H1 (cell line): ENCODE measurements at regions not wholly inside any gene's neighbourhood (a gene's known extent, or its start where the extent isn't known, plus 50 kb on each side); places are given as distances from the start of the nearest gene placed in this dataset.

ENCODE experiments used
- CTCF ChIA-PET: fragments of 300-600 bp; sonication (Branson Sonifier 250); formaldehyde crosslinking; loops from one replicate; lab custom pipeline; 2021; ENCODE audit not compliant: partially characterized antibody; lab: Charles Lee
- POLR2A ChIA-PET: fragments of 300-600 bp; sonication (Branson Sonifier 250); formaldehyde crosslinking; loops from one replicate; lab custom pipeline; 2021; ENCODE audit warnings: inconsistent platforms; ENCODE audit not compliant: partially characterized antibody; lab: Charles Lee
- DNase-seq, 2 experiments: peaks; one replicate each; pipeline versions ENCODE4 v3.0.0 to v3.0.0-alpha.2; 2010 to 2022; ENCODE audit warnings: low spot score in 2 of 2, low read depth in 1 of 2, mixed read lengths in 1 of 2
- FAIRE-seq: peaks from 2 replicates; lab custom pipeline; 2011; peaks lifted over from hg19 to GRCh38; lab: Jason Lieb, UNC
- H2AFZ ChIP-seq: 2 replicates; pipeline ENCODE4 v1.8.1; 2012; ENCODE audit warnings: low read length, inconsistent platforms
- H2AK5ac ChIP-seq: 2 replicates; pipeline ENCODE4 v1.6.1; 2013; ENCODE audit warnings: low read depth, low read length
- H2BK120ac ChIP-seq: replicated peaks from 2 replicates; pipeline ENCODE3; 2013; ENCODE audit warnings: low read depth, low read length, inconsistent platforms
- H2BK12ac ChIP-seq: 2 replicates; pipeline ENCODE4 v1.6.1; 2013; ENCODE audit warnings: low read depth, low read length
- H2BK15ac ChIP-seq: 2 replicates; pipeline ENCODE4 v1.6.1; 2013; ENCODE audit warnings: low read length
- H2BK20ac ChIP-seq: 2 replicates; pipeline ENCODE4 v1.6.1; 2013; ENCODE audit warnings: low read length
- H2BK5ac ChIP-seq: 2 replicates; pipeline ENCODE4 v1.6.1; 2013; ENCODE audit warnings: low read depth, low read length
- H3K14ac ChIP-seq: 2 replicates; pipeline ENCODE4 v1.6.1; 2013; ENCODE audit warnings: inconsistent platforms; ENCODE audit not compliant: insufficient read length
- H3K18ac ChIP-seq: 2 replicates; pipeline ENCODE4 v1.6.1; 2013; ENCODE audit warnings: low read length; ENCODE audit errors: extremely low read depth
- H3K23ac ChIP-seq: 2 replicates; pipeline ENCODE4 v1.6.1; 2013; ENCODE audit warnings: inconsistent platforms; ENCODE audit not compliant: insufficient read length
- H3K23me2 ChIP-seq: 2 replicates; pipeline ENCODE4 v1.6.1; 2013; ENCODE audit warnings: low read depth, low read length
- H3K27ac ChIP-seq: 2 replicates; pipeline ENCODE4 v1.6.1; 2011; ENCODE audit warnings: low read depth, low read length, inconsistent platforms
- H3K27me3 ChIP-seq, 4 experiments: replicated peaks in 1 of 4; 1 replicate in 1 of 4; 2 replicates in 3 of 4; pipeline versions ENCODE4 v1.6.1 to v1.8.1; 2011 to 2013; ENCODE audit warnings: low read length in 3 of 4, mild to moderate bottlenecking in 3 of 4, inconsistent platforms in 2 of 4, mixed read lengths in 2 of 4, moderate library complexity in 1 of 4; ENCODE audit not compliant: control insufficient read depth in 3 of 4, insufficient read depth in 3 of 4; ENCODE audit errors: extremely low read depth in 1 of 4
- H3K36me3 ChIP-seq, 4 experiments: 2 replicates each; pipeline versions ENCODE4 v1.6.1 to v1.8.1; 2011 to 2013; ENCODE audit warnings: mild to moderate bottlenecking in 4 of 4, low read length in 3 of 4, moderate library complexity in 2 of 4, control low read depth in 1 of 4, inconsistent platforms in 1 of 4; ENCODE audit not compliant: insufficient read depth in 4 of 4, control insufficient read depth in 2 of 4
- H3K4ac ChIP-seq: replicated peaks from 2 replicates; pipeline ENCODE3; 2013; ENCODE audit warnings: low read length, low read depth, mixed read lengths, inconsistent platforms; ENCODE audit not compliant: insufficient read length
- H3K4me1 ChIP-seq, 4 experiments: replicated peaks in 1 of 4; 1 replicate in 1 of 4; 2 replicates in 3 of 4; pipeline versions ENCODE4 v1.6.1 to v1.8.1; 2011 to 2013; ENCODE audit warnings: low read length in 3 of 4, inconsistent platforms in 2 of 4, mixed read lengths in 1 of 4; ENCODE audit not compliant: insufficient read depth in 4 of 4, control insufficient read depth in 3 of 4
- H3K4me2 ChIP-seq, 2 experiments: 2 replicates each; pipeline versions ENCODE4 v1.6.1 to v1.8.1; 2011 to 2013; ENCODE audit warnings: low read depth in 2 of 2, low read length in 2 of 2, control low read depth in 1 of 2, inconsistent platforms in 1 of 2, mild to moderate bottlenecking in 1 of 2; ENCODE audit not compliant: insufficient read depth in 1 of 2
- H3K4me3 ChIP-seq, 4 experiments: fragments of 200-600, 300-600 bp in 1 of 4; sonication (generic), shearing (Covaris generic), sonication (Bioruptor Twin) in 1 of 4; 2 replicates each; pipeline versions ENCODE4 v1.5.1 to v1.8.1; 2011 to 2016; ENCODE audit warnings: low read length in 4 of 4, low read depth in 3 of 4, control low read depth in 2 of 4, inconsistent platforms in 2 of 4, mild to moderate bottlenecking in 2 of 4, mixed read lengths in 1 of 4, moderate library complexity in 1 of 4; ENCODE audit not compliant: insufficient read depth in 2 of 4; ENCODE audit errors: extremely low read depth in 1 of 4
- H3K56ac ChIP-seq: replicated peaks from 2 replicates; pipeline ENCODE3; 2013; ENCODE audit warnings: low read depth, mild to moderate bottlenecking, mixed read lengths, low read length, inconsistent platforms; ENCODE audit not compliant: insufficient read length
- H3K79me1 ChIP-seq: 2 replicates; pipeline ENCODE4 v1.6.1; 2013; ENCODE audit warnings: low read depth, low read length, control low read depth
- H3K79me2 ChIP-seq, 2 experiments: 2 replicates each; pipeline versions ENCODE4 v1.6.1 to v1.8.1; 2012 to 2013; ENCODE audit warnings: low read length in 2 of 2, mild to moderate bottlenecking in 2 of 2, inconsistent platforms in 1 of 2; ENCODE audit not compliant: insufficient read depth in 2 of 2, control insufficient read depth in 1 of 2
- H3K9ac ChIP-seq, 4 experiments: replicated peaks in 1 of 4; 1 replicate in 1 of 4; 2 replicates in 3 of 4; pipeline versions ENCODE4 v1.6.1 to v1.8.1; 2011 to 2013; ENCODE audit warnings: low read depth in 3 of 4, low read length in 3 of 4, control low read depth in 2 of 4, mild to moderate bottlenecking in 2 of 4, moderate library complexity in 2 of 4, inconsistent platforms in 1 of 4; ENCODE audit errors: extremely low read depth in 1 of 4
- H3K9me3 ChIP-seq, 2 experiments: 2 replicates each; pipeline versions ENCODE4 v1.6.1 to v1.8.1; 2012 to 2013; ENCODE audit warnings: mild to moderate bottlenecking in 2 of 2, moderate library complexity in 2 of 2, control low read depth in 1 of 2, inconsistent platforms in 1 of 2, low read depth in 1 of 2, low read length in 1 of 2, mixed read lengths in 1 of 2; ENCODE audit not compliant: insufficient read depth in 2 of 2
- H4K20me1 ChIP-seq, 2 experiments: replicated peaks in 1 of 2; 2 replicates each; pipeline versions ENCODE3 to v1.8.1; 2011 to 2013; ENCODE audit warnings: inconsistent platforms in 2 of 2, low read length in 2 of 2, mild to moderate bottlenecking in 1 of 2; ENCODE audit not compliant: insufficient read depth in 2 of 2, control insufficient read depth in 1 of 2
- H4K5ac ChIP-seq: 2 replicates; pipeline ENCODE4 v1.6.1; 2013; ENCODE audit warnings: low read length, low read depth, mixed read lengths, inconsistent platforms; ENCODE audit not compliant: insufficient read length
- H4K8ac ChIP-seq: 2 replicates; pipeline ENCODE4 v1.8.0; 2013; ENCODE audit warnings: mild to moderate bottlenecking, moderate library complexity, low read length, inconsistent platforms; ENCODE audit not compliant: insufficient read depth; ENCODE audit errors: extremely low read depth
- H4K91ac ChIP-seq: replicated peaks from 2 replicates; pipeline ENCODE3; 2013; ENCODE audit warnings: low read length, mixed read lengths, inconsistent platforms; ENCODE audit not compliant: insufficient read length
- ATF2 ChIP-seq: IDR thresholded peaks from 2 replicates; pipeline ENCODE4 v1.6.1; 2012; ENCODE audit warnings: low read length, inconsistent platforms
- CTCF ChIP-seq, 3 experiments: IDR thresholded peaks; 1 replicate in 2 of 3; 2 replicates in 1 of 3; pipeline versions ENCODE4 v1.5.1 to v1.6.1; 2011; ENCODE audit warnings: low read length in 3 of 3, mild to moderate bottlenecking in 3 of 3, inconsistent platforms in 2 of 3, low read depth in 1 of 3, moderate library complexity in 1 of 3; ENCODE audit not compliant: insufficient read depth in 1 of 3; ENCODE audit errors: control extremely low read depth in 1 of 3
- EGR1 ChIP-seq: IDR thresholded peaks from 2 replicates; pipeline ENCODE4 v1.6.1; 2011; ENCODE audit warnings: low read depth, low read length, borderline replicate concordance
- POU5F1 ChIP-seq: IDR thresholded peaks from 2 replicates; pipeline ENCODE4 v1.6.1; 2011; ENCODE audit warnings: low read depth, mild to moderate bottlenecking, low read length, moderate library complexity
- RAD21 ChIP-seq, 2 experiments: IDR thresholded peaks in 1 of 2; conservative IDR thresholded peaks in 1 of 2; 2 replicates each; pipeline ENCODE4 v1.6.1; 2011; ENCODE audit warnings: low read depth in 2 of 2, low read length in 2 of 2, improper control_type of control experiment in 1 of 2, inconsistent platforms in 1 of 2, mild to moderate bottlenecking in 1 of 2, moderate library complexity in 1 of 2
- RNF2 ChIP-seq: fragments of 200-900, 300-1000 bp; sonication (generic); IDR thresholded peaks from 2 replicates; pipeline ENCODE4 v1.7.1; 2016; ENCODE audit warnings: borderline replicate concordance, low read depth, mild to moderate bottlenecking, antibody characterized with exemption, low read length; ENCODE audit not compliant: poor library complexity, severe bottlenecking; ENCODE audit errors: missing control alignments
- SIN3A ChIP-seq, 2 experiments: IDR thresholded peaks in 1 of 2; conservative IDR thresholded peaks in 1 of 2; 2 replicates each; pipeline ENCODE4 v1.6.1; 2011 to 2012; ENCODE audit warnings: low read length in 2 of 2, improper control_type of control experiment in 1 of 2, low read depth in 1 of 2, mild to moderate bottlenecking in 1 of 2
- TAF1 ChIP-seq: IDR thresholded peaks from 2 replicates; pipeline ENCODE4 v1.6.1; 2011; ENCODE audit warnings: mild to moderate bottlenecking, low read depth, low read length
- WGBS, 2 experiments: shearing (Covaris generic) in 1 of 2; methylation state at CpG; one replicate each; pipeline versions ENCODE4 v1.1.6 to v1.1.7; 2013 to 2015; ENCODE audit warnings: low lambda C conversion rate in 2 of 2, mixed read lengths in 2 of 2, inconsistent platforms in 1 of 2, low coverage in 1 of 2, missing lambda C conversion rate in 1 of 2; ENCODE audit not compliant: insufficient replicate concordance in 2 of 2, insufficient coverage in 1 of 2, insufficient read length in 1 of 2; ENCODE audit errors: extremely low coverage in 1 of 2, missing lambda C conversion rate in 1 of 2; 5-methylcytosine and 5-hydroxymethylcytosine counted together

DNA sequence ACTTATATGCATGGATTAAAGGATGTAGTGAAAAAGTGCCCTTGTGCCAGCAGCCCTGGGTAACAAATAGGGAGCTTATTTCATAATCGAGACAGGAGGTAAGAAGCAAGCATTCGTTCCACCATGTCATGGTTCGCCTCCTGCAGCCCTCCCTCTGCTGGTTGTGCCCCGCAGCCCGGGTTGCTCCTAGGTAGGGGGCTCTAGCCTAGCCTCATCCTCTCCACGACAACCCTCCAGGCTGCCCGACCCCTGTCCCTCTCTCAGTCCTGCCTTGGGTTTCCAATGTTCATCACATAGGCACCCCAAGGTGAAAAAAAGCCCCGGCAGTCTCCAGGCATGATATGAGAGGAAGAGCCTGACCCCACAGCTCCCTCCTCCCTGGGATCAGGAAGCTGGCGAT, 75.5 kb upstream of the SYNDIG1 start:
- Histone ChIP-seq H4K91ac (no peak overlapping the region), H2BK5ac (no peak overlapping the region), H3K4me1 (peaks cover 0 to 3% (median 0%) of the 10 kb centered on the region in 4 experiments; a peak in 2 of 7 replicates), H4K20me1 (no peaks in the 10 kb centered on the region), H3K27me3 (no peaks in the 10 kb centered on the region; a peak in 1 of 7 replicates), H3K4ac (no peak overlapping the region), H2BK12ac (no peak overlapping the region), H3K23me2 (no peaks in the 10 kb centered on the region; the same call in 1 of the 2 replicates), H3K9me3 (no peaks in the 10 kb centered on the region), H4K8ac (no peak overlapping the region), H3K56ac (no peak overlapping the region), H3K79me2 (no peaks in the 10 kb centered on the region), H3K4me2 (no peak overlapping the region), H2BK20ac (no peak overlapping the region), H4K5ac (no peak overlapping the region), H3K23ac (no peak overlapping the region), H3K9ac (no peak overlapping the region), H2AK5ac (no peak overlapping the region), H3K36me3 (no peaks in the 10 kb centered on the region), H3K27ac (no peak overlapping the region), H3K4me3 (no peak overlapping the region), H2AFZ (no peak overlapping the region), H3K14ac (no peak overlapping the region), H2BK15ac (no peak overlapping the region), H2BK120ac (no peak overlapping the region), H3K18ac (no peak overlapping the region), H3K79me1 (no peaks in the 10 kb centered on the region)
- WGBS, 2 experiments: 73% methylated on average over 8 of the region's 9 CpGs; no CpG with 5 or more reads in 1 of the 2 experiments
- FAIRE-seq (no peak), DNase-seq (no peak)
- POLR2A ChIA-PET: no interaction called here
- CTCF ChIA-PET: interaction anchor here (1.1 to 1.4 kb wide), 3 partner anchors 15 to 524 kb away, joined by 3 to 5 read pairs (median 3); no protein-coding TSS in a partner anchor
- TF ChIP-seq RNF2 (no peak), EGR1 (no peak), TAF1 (no peak), ATF2 (no peak), SIN3A (conservative IDR thresholded peaks at IDR 0.05 in 1 of 2, IDR thresholded peaks at IDR 0.05 in 1 of 2; ENCODE audit: low read depth in 1 of 2, low read length in 2 of 2) (no peak), CTCF (IDR thresholded peaks at IDR 0.05; ENCODE audit: control extremely low read depth in 1 of 3, insufficient read depth in 1 of 3, low read depth in 1 of 3, low read length in 3 of 3) (peak; percentile 7 to 35 (median 24); a peak in 2 of 4 replicates), RAD21 (IDR thresholded peaks at IDR 0.05 in 1 of 2, conservative IDR thresholded peaks at IDR 0.05 in 1 of 2; ENCODE audit: low read depth in 2 of 2, low read length in 2 of 2) (peak in 1 of 2 experiments; percentile 26; a peak in 1 of 4 replicates), POU5F1 (no peak)
